Ramos (cell line): ENCODE measurements at regions not wholly inside any gene's neighbourhood (a gene's known extent, or its start where the extent isn't known, plus 50 kb on each side); places are given as distances from the start of the nearest gene placed in this dataset.
"Not testable (repeated sequence)": the region's sequence is repeated elsewhere in the genome, so short reads cannot be mapped to it uniquely, and the experiment has no call there.

ENCODE experiments used
- in situ Hi-C: fragments of 300-500 bp; cut with MboI; formaldehyde crosslinking; loops from one replicate; pipeline ENCODE4 v1.14.3; 2022; ENCODE audit warnings: low sequenced_read_pairs; ENCODE audit not compliant: unreplicated experiment

DNA sequence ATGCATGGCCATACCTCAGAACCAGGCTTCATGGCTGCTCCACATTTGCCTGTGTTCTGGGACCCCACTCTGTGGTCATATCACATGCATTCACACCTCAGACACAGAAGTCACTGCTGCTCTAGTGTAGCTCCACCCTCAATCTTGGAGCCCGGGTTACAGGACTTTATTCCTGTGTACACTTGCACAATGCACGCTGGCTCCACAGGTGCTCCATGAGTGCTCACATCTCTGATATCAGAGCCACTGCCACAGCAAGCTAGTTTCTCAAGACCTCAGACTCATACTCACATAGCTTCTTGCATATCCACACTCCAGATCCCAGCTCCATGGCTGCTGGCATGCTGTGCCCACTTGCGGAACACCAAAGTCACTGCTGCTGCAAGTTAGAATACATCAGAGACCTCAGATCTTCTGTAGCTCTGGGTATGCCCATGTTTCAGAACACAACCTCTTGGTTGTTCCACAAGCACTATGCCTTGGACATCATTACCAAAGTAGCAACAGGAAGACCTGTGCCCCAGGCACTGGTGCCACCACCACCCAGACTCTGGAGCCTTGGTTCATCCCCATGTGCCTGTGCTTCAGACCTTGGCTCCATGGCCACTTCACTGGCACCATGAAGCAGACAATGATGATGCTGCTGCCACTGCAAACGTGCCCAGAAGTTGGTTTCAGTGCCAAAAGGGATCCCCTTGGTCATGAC lies 269.5 kb upstream of the PCDH20 start:
- in situ Hi-C loops, result no loop called here

DNA sequence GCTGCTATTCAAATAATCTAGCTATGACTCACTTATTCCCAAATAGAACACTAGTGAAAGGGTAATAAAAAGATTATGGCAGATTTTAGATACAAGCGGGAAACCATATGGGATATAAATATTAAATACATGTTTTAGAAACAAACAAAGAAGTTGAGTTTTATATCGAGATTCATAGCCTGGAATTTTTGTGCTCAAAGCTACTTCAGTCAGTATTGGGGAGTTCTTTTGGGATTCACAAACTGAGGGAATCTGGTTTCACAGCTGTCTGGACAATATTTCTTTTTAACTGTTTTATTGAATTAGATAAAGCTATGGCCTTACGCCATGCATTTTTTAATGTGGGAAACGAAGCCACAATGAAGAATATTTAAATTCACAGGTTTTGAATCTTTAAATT lies 257.1 kb upstream of the PCDH20 start:
- in situ Hi-C loops, result no loop called here

DNA sequence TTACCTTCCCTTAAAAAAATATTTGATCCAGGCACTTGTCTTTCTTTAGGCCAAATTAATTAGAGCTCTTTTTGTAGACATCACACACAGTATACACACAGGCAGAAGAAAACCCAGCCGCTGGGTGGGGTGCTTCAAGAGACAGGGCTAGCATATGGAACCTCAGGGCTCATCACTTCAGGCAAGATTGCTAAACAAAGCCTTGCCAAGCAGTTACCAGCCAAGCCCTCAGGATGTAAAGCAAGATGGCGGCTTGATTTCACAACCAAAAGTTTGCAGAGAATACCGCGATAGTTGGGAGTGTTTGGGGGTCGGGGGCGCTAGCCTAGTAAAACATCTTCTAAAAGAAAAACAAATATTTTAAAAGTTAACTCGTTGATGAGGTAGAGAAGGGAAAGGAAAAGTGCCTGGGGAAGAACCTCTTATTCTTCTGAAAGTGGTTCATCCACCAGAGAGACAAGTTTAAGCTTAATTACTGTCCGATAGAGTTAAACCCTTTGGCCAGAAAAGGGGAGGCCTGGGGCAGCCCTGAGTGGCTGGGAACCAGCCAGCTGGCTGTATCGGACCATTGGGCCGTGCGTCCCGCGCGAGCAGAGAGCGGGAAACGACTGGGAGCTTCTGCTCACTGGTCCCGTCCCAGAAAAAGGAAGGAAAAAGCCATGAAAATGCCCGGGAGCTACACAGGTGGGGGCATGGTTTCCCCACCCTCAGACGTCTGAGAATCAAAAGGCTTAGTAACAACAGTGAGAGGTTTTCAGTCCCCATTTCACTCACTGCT lies 254.9 kb upstream of the PCDH20 start:
- in situ Hi-C loops, result no loop called here

DNA sequence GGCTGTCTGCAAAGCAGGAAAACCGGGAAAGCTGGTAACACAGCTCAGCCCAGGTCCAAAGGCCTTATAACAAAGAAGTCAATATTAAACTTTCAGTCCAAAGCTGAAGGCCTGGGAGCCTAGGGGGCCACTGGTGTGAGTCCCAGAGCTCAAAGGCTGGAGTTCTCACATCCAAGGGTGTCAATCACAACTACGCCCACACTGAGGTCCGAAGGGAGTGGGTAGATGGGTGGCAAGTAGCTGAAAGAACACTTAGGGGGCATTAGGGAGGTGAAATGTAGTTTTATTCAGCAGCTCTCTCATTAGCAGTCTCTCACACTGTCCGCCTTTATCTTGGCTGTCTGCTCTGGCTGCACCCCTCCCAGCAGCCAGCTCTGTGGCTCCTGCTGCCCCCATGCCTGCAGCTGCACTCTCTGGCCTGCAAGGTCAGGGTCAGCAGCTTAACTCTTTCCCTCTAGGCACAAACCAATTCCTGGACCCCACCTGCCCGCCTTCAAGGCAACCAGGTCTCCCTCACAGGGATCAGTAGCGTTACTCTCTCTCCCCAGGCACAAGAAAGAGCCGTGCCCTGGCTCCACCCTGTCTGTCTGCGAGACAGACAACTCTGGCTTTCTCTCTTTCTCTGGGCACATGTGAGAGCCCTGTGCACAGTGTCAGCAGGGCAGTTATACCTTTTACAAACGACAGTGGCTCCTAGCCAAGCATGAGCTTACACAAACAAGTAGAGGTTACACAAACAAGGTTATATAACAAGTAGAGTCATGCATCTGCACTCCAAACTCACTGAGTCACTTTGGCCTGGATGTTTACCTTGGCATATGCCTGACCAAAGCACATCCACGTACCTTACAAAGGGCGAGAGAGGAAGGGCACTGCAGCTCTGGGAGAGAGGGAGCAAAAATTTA lies 249.4 kb upstream of the PCDH20 start:
- in situ Hi-C loops, result no loop called here

DNA sequence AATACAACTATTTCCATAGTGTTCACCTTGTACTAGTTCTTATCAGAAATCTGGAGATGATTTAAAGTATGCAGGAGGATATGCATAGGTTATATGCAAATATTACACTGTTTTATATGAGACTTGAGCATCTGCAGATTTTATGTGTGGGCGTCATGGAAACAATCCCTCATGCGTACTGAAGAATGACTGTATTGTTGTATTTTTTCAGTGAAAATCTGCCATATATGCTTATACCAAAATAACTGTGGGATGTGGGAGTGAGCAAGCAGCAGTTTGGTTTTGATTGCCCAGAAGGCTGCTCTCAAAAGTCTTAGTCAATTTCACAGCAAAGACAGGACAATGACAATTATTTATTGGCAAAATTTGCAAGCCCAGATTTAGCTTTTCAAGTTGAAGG lies 238.8 kb upstream of the PCDH20 start:
- in situ Hi-C loops, result no loop called here

DNA sequence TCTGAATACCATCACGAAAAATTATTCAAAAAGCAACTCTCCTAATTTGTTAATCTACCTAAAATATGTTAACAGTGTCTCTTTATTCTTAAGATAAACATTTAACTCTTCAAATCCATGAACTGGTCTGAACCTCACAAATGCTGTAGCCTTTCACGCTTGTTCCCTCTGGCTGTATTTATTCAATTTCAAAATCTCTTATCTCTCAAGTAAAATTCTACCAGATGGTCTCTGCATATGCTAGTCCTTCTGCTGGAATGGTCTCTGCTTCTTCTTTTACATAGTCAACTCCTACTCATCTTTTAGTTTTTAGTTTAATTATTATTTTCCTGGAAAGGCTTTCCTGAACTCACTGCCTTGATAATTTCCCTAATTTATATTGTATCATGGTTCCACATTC lies 232.9 kb upstream of the PCDH20 start:
- in situ Hi-C loops, result no loop called here

DNA sequence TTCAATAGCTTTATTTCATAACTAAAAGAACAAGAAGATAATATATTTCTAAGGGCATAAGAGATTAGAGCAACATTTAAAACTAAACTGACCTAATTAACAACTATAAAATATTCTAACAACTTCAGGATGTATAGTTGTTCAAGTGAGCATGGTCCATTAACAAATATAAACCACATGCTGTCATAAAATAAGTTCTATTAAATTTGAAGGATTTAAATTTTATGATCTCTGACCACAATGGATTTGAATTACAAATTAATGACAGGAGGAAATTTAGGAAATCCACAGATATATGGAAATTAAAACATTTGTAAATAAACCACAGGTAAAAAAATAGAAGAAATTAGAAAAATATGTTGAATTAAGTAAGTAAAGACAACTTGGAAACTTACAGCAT lies 196.5 kb upstream of the PCDH20 start:
- in situ Hi-C loops, result no loop called here

DNA sequence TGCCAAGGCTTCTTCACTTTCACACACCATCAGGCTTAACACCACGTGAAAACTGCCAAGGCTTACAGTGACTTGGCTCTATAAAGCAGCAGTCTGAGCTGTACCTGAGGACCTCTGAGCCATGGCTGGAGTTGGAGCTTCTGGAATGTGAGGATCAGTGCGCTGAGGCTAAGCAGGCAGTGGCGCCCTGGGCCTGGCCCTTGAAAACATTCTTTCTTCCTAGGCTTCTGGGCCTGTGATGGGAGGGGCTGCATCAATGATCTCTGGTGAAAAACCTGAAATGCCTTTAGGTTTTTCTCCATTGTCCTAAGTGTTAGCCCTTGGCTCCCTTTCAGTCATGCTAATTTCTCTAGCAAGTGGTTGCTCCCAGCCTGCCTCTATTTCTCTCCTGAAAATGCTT lies 192.5 kb upstream of the PCDH20 start:
- in situ Hi-C loops, result no loop called here

DNA sequence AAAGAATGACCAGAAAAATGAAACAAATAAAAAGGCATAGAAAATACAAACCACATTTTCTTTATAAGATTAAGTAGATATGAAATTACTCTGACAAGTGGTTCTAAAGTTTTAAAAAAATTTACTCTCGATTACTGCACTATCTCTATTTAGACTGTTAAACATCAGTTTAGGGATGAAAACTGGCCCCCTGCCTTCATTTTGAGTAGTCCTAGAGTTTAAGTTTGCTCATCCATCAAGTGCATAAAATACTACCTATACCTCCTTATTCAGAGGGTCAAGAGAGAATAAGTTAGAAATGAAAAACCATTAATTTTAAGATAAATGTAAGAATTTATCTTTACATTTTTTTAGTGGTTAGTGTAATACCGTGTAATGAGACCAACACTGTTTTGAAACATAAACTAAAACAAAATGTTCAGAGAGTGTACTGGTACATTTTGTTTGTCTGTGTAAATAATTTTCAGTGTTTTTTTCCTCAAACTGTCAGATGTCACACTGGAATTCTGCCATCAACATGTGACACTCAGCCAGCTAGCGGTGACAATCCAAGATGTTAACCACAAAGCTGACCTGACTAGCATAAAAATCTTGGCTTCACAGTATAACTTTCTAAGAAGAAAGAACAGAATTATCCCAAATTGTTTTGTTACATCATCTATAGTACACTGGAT lies 184.8 kb upstream of the PCDH20 start:
- in situ Hi-C loops, result no loop called here

DNA sequence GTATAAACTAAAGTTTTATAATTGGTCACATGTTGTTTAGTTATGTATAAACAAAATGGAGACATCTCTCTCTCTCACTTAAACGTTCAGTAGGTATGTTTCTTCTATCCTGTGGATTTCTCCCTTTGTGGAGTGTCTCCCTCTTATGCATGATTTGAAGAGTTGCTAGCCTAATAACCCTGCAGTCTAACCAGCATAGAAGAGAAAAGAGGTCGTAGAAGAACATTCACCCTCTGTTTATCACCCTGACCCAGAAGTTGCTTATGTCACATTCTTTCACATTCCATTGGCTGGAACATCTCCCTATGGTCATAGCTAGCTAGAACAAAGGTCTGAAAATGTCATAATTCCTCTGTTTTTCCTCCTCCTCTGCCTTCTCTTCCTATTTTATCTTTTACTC lies 176.8 kb upstream of the PCDH20 start:
- in situ Hi-C loops, result no loop called here

DNA sequence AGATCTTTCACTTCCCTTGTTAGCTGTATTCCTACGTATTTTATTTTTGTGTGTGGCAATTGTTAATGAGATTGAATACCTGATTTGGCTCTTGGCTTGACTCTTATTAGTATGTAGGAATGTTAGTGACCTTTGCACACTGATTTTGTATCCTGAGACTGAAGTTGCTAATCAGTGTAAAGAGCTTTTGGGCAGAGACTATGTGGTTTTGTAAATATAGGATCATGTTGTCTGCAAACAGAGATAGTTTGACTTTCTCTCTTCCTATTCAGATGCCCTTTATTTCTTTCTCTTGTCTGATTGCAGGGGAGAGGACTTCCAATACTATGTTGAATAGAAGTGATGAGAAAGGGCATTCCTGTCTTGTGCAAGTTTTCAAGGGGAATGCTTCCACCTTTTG lies 160.3 kb upstream of the PCDH20 start:
- in situ Hi-C loops, result no loop called here

DNA sequence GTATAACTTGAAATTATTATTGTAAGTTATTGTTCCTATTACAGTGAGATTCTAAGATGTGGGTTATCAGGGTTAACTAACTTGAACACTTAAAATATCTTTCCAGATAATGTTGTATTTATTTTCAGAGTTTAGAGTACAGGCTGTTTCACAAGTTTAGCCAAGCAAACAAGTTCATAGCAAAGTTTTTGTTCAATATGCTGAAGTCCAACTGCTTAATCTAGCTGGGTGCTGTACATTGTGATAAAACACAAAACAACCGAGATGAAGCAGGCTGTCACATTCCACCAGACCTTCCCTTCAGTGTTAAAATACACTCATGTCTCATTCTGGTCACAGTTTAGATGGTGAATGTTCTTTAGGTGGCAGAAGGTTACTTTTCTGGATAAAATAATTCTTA lies 148.0 kb upstream of the PCDH20 start:
- in situ Hi-C loops, result no loop called here

DNA sequence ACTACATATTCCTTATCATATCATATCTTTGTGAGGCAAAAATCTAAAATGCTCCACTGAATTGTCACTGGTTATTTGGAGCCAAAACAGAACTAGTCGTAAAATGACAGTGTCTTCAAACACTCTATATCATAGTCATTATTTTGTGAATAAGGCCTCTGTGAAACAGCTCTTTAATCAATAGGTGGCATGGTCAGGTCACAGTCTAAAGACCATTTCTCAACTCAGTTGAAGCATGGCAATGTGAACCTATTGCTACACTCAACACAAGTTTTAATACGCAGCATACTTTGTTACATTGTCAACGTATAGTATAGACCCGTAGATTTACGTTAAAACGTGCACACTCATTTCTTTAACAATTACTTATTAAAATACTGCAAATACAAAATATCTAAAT lies 131.3 kb upstream of the PCDH20 start:
- in situ Hi-C loops, result no loop called here

DNA sequence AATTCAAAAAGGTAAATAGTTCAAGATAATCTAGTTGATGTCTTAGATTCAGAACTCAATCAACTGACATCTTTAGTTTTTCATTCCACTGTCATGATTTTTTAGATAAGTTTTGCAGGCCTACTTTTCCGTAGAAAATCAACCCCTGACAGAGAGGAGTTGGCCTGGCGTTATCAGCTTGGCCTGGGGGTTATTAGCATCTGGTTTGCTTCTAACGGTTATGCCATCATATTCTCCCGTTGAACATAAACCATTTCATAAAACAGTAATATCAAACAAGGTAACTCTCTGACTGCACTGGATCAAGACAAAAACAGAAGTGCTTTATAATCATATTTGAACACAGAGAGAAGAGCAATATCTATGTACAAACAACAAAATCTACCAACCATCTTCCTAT lies 130.8 kb upstream of the PCDH20 start:
- in situ Hi-C loops, result no loop called here

DNA sequence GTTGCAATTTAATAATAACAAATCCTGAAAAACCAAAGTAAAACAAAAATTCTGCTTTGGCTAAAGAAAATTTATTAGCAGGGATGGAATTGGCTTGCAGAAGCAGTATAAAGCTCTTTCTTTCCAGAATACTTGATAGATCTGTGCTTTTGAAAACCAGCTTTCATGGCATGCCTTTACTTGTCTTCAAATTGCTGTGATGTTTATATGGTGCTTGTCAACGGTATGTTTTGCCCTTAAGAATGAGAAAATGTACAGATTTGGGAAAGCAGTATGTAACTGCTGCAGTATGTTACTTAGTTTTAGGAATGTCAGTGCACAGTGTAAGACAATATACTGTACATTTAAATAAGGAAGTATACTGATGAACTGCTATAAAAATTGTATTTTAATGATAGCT lies 120.8 kb upstream of the PCDH20 start:
- in situ Hi-C loops, result no loop called here

DNA sequence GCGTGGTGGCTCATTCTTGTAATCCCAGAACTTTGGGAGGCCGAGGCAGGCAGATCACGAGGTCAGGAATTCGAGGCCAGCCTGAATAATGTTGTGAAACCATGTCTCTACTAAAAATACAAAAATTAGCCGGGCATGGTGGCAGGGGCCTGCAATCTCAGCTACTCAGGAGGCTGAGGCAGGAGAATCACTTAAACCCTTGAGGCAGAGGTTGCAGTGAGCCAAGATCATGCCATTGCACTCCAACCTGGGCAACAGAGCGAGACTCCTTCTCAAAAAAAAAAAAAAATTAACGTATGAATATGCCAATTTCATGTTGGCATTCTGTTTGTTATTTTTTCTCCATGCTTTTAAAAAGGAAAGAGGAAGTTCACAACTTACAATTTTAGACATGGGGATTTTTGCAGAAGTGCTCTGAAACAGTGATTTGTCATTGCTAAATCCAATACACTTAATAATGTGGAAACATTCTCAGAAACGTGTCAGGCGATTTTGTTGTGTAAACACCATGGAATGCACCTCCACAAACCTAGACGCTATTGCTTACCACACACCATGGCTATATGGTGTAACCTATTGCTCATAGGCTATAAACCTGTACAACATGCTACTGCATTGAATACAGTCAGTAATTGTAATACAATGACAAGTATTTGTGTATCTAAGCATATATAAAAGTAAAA lies 115.9 kb upstream of the PCDH20 start:
- in situ Hi-C loops, result no loop called here

DNA sequence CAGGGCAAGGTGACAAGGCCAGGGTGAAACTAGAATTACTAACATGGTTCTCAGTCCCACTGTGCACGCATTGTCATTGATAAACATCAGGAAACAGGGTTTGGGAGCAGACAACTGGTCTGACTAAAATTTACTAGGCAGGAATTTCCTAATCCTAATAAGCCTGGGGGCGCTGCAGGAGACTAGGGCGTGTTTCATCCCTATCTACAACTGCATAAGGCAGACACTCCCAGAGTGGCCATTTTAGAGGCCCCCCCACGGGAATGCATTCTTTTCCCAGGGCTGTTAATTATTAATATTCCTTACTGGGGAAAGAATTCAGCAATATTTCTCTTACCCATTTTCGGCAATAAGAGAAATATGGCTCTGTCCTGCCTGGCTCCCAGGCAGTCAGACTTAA lies 103.6 kb upstream of the PCDH20 start:
- in situ Hi-C loops, result not testable (repeated sequence)

DNA sequence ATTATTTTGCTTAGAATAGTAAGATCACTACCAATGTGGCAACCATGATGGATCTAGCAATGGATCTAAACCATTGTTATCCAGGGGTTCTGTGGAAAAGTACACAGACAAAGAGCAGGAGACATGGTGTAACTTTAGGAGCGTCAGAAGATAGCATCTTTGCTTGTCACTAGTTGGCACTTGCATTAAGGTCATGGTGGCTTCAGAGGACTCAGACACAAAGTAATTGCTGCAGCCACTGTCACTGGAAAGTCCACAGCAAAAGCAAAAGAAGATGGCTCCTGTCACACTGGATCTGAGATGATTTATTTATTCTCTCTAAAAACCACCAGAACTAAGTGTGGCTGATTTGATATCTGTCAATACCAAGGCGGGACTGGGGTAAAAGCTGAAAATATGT lies 93.3 kb upstream of the PCDH20 start:
- in situ Hi-C loops, result no loop called here

DNA sequence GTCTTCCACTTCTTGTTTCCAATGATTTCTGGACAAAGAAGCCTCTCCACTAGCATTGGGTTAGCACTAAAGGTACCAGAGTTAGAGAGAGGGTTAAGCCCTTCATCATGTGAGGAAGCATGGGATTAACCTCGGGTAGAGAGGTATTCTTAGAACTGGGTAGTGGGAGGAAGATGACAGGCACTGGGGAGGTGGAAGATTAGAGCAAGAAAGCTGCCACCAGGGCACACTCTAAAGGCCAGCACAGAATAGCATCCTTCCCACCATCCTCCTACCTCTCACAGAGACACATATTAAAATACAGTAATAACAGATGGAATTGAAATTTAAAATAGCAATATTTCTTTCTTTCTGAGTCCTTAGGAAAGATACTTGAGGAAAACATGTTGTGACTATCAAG lies 84.5 kb upstream of the PCDH20 start:
- in situ Hi-C loops, result no loop called here

DNA sequence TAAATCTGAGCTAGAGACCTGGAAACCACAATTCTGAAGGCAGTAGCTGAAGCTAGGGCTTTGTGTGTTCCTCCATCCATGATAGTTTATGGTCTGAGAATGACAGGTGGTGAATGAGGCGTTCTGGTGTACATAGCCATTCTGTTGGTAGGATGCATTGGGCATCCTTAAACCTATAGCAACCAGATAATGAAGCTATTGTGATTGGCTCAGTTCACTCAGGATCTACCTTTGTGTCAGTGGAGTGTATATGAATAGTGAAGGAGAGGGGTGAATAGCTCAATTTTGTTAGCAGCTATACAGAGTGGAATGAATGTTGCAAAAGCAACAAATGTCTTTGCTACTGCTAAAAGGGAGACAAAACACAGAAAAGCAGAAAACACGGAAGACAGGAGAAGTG lies 80.0 kb upstream of the PCDH20 start:
- in situ Hi-C loops, result no loop called here
